ENCODE measurements at regions not wholly inside any gene's neighbourhood (a gene's known extent, or its start where the extent isn't known, plus 50 kb on each side); places are given as distances from the start of the nearest gene placed in this dataset.
A peak's percentile ranks its signal among the peaks of the same experiment; 100 is the strongest.

DNA sequence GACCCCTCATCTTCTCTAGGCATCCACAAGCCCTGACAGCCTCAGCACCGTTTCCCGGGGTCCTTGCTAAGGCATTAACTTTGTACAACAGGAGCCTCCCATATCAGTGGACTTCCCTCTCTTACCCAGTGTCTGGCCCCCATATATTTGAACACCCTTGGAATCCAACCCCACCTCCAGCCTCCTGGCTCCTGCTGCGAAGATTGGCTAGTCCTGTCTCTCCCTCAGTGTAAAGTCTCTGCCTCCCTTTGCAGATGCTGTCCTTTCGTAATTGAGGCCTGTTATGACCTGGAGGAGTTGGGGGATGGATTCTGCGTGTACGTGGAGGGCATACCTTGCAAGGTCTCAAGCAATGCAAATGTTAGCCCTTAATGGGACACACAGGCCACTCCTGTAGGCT, 413.7 kb downstream of the IRS2 start:
- H3K9me3 ChIP-seq (ENCODE audit: control insufficient read depth, low read depth, low read length), result no peaks in the 10 kb centered on the region
- H2BK20ac ChIP-seq (ENCODE audit: low read depth, low read length, poor library complexity, severe bottlenecking), result no peak overlapping the region
- H3K4ac ChIP-seq (ENCODE audit: low read depth, low read length), result no peak overlapping the region
- H2BK12ac ChIP-seq (ENCODE audit: insufficient read length, low read depth, low read length), result no peak overlapping the region
- no peak overlapping the region for H3K14ac ChIP-seq (ENCODE audit: insufficient read depth, low read length)
- Mint-ChIP-seq H3K9me3 (no peaks in the 10 kb centered on the region), H3K27me3 (ENCODE audit: low read depth) (no peaks in the 10 kb centered on the region), H3K27ac (peak overlapping the region in 1 of 3 experiments; percentile 86; a peak in 1 of 7 replicates), H3K4me3 (no peak overlapping the region), H3K36me3 (ENCODE audit: insufficient read depth in 1 of 3, low read depth in 3 of 3) (no peaks in the 10 kb centered on the region), H3K4me1 (peaks cover 4 to 7% of the 10 kb centered on the region in 2 experiments; a peak in 3 of 4 replicates)
- no peak overlapping the region for H3K23ac ChIP-seq (ENCODE audit: insufficient read length, low read depth, low read length)
- H3K4me1 ChIP-seq (ENCODE audit: insufficient read depth, low read length), result no peaks in the 10 kb centered on the region
- no peak overlapping the region for H2AFZ ChIP-seq (ENCODE audit: low read length)
- H3K27me3 ChIP-seq (ENCODE audit: insufficient read depth, low read length), result no peaks in the 10 kb centered on the region
- no peak overlapping the region for H4K5ac ChIP-seq (ENCODE audit: insufficient read length, low read depth, low read length)
- WGBS (ENCODE audit: extremely low coverage, insufficient read length, low lambda C conversion rate), result no CpG with 5 or more reads among the region's 6 CpGs
- TF ChIP-seq, protein P1, sequence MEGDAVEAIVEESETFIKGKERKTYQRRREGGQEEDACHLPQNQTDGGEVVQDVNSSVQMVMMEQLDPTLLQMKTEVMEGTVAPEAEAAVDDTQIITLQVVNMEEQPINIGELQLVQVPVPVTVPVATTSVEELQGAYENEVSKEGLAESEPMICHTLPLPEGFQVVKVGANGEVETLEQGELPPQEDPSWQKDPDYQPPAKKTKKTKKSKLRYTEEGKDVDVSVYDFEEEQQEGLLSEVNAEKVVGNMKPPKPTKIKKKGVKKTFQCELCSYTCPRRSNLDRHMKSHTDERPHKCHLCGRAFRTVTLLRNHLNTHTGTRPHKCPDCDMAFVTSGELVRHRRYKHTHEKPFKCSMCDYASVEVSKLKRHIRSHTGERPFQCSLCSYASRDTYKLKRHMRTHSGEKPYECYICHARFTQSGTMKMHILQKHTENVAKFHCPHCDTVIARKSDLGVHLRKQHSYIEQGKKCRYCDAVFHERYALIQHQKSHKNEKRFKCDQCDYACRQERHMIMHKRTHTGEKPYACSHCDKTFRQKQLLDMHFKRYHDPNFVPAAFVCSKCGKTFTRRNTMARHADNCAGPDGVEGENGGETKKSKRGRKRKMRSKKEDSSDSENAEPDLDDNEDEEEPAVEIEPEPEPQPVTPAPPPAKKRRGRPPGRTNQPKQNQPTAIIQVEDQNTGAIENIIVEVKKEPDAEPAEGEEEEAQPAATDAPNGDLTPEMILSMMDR (conservative IDR thresholded peaks at IDR 0.05), result no peak
- H2BK120ac ChIP-seq (ENCODE audit: low read depth, low read length, poor library complexity, severe bottlenecking), result no peak overlapping the region
- H3K56ac ChIP-seq (ENCODE audit: insufficient read length, low read depth, low read length), result no peak overlapping the region
- no peak overlapping the region for H3K18ac ChIP-seq (ENCODE audit: insufficient read length, low read depth, low read length)
- no peaks in the 10 kb centered on the region for H3K23me2 ChIP-seq (ENCODE audit: insufficient read length, low read depth, low read length, poor library complexity, severe bottlenecking)
- H3K9ac ChIP-seq (ENCODE audit: extremely low read depth, insufficient read length, low read length), result no peak overlapping the region
- H3K79me1 ChIP-seq (ENCODE audit: insufficient read depth, low read depth, low read length, poor library complexity, severe bottlenecking), result no peaks in the 10 kb centered on the region
- H2AK5ac ChIP-seq (ENCODE audit: insufficient read length, low read length), result no peak overlapping the region
- DNase-seq, result no peak
- no peak overlapping the region for H4K91ac ChIP-seq (ENCODE audit: insufficient read length, low read depth, low read length)
- H4K8ac ChIP-seq (replicated peaks; ENCODE audit: insufficient read length, low read depth, low read length), result no peak overlapping the region
- H3K79me2 ChIP-seq (ENCODE audit: insufficient read depth, low read length), result no peaks in the 10 kb centered on the region
- H4K20me1 ChIP-seq (ENCODE audit: control insufficient read depth, insufficient read depth, insufficient read length), result no peaks in the 10 kb centered on the region
- H3T11ph ChIP-seq (ENCODE audit: low read length), result no peak overlapping the region
- no peak overlapping the region for H3K4me2 ChIP-seq (ENCODE audit: insufficient read depth, insufficient read length, low read length)
- no peak overlapping the region for H2BK5ac ChIP-seq (ENCODE audit: insufficient read length, low read length)
- no peak overlapping the region for H3K27ac ChIP-seq (ENCODE audit: insufficient read length, low read depth, low read length)
- H2BK15ac ChIP-seq (ENCODE audit: low read depth, low read length), result no peak overlapping the region

Data from H9 (cell line).